GM23248 (cell line): ENCODE measurements at regions not wholly inside any gene's neighbourhood (a gene's known extent, or its start where the extent isn't known, plus 50 kb on each side); places are given as distances from the start of the nearest gene placed in this dataset.

Experiments used
- DNase-seq: peaks from one replicate; pipeline ENCODE4 v3.0.0-alpha.2; 2015
- H2AFZ ChIP-seq: fragments of 200-600 bp; sonication (generic); 2 replicates; pipeline ENCODE4 v1.6.1; 2016; ENCODE audit warnings: antibody characterized with exemption
- H3F3A ChIP-seq: fragments of 200-600 bp; sonication (generic); 2 replicates; pipeline ENCODE4 v1.6.1; 2016; ENCODE audit warnings: mild to moderate bottlenecking, antibody characterized with exemption, mixed run types; ENCODE audit not compliant: insufficient read depth
- H3K27ac ChIP-seq: fragments of 200-600 bp; sonication (generic); 2 replicates; pipeline ENCODE4 v1.5.1; 2016; ENCODE audit warnings: mild to moderate bottlenecking
- H3K27me3 ChIP-seq: fragments of 200-600 bp; sonication (generic); replicated peaks from 2 replicates; pipeline ENCODE4 v1.6.1; 2016; ENCODE audit warnings: mild to moderate bottlenecking; ENCODE audit not compliant: insufficient read depth
- H3K36me3 ChIP-seq: fragments of 200-600 bp; sonication (generic); 2 replicates; pipeline ENCODE4 v1.6.1; 2016; ENCODE audit warnings: low read depth, mild to moderate bottlenecking
- H3K4me1 ChIP-seq: fragments of 200-600 bp; sonication (generic); 2 replicates; pipeline ENCODE4 v1.6.1; 2016; ENCODE audit warnings: mild to moderate bottlenecking; ENCODE audit not compliant: insufficient read depth
- H3K4me2 ChIP-seq: fragments of 200-600 bp; sonication (generic); one replicate; pipeline ENCODE4 v1.6.1; 2016; ENCODE audit warnings: mild to moderate bottlenecking; ENCODE audit not compliant: unreplicated experiment
- H3K4me3 ChIP-seq: fragments of 200-600 bp; sonication (generic); 2 replicates; pipeline ENCODE4 v1.5.1; 2016; ENCODE audit warnings: mild to moderate bottlenecking
- H3K79me2 ChIP-seq: fragments of 200-600 bp; sonication (generic); 2 replicates; pipeline ENCODE4 v1.6.1; 2016; ENCODE audit warnings: mild to moderate bottlenecking; ENCODE audit not compliant: insufficient read depth
- H3K9ac ChIP-seq: fragments of 200-600 bp; sonication (generic); 2 replicates; pipeline ENCODE4 v1.6.1; 2016; ENCODE audit warnings: mild to moderate bottlenecking
- H3K9me2 ChIP-seq: fragments of 200-600 bp; sonication (generic); 2 replicates; pipeline ENCODE4 v1.6.1; 2016; ENCODE audit warnings: mixed run types, mild to moderate bottlenecking, moderate library complexity; ENCODE audit not compliant: insufficient read depth
- H3K9me3 ChIP-seq: fragments of 200-600 bp; sonication (generic); one replicate; pipeline ENCODE4 v1.6.1; 2017; ENCODE audit warnings: low read depth
- H4K20me1 ChIP-seq: fragments of 200-600 bp; sonication (generic); 2 replicates; pipeline ENCODE4 v1.6.0; 2016; ENCODE audit not compliant: insufficient read depth
- EZH2 ChIP-seq: fragments of 200-600 bp; sonication (generic); IDR thresholded peaks from 2 replicates; pipeline ENCODE4 v1.6.1; 2018; ENCODE audit warnings: antibody characterized with exemption, mild to moderate bottlenecking; ENCODE audit not compliant: insufficient read depth, poor library complexity, severe bottlenecking
- EZH2phosphoT487 ChIP-seq: fragments of 200-600 bp; sonication (generic); IDR thresholded peaks from 2 replicates; pipeline ENCODE4 v1.6.1; 2018; ENCODE audit warnings: antibody characterized with exemption, moderate library complexity, mild to moderate bottlenecking, low read depth; ENCODE audit not compliant: insufficient read depth
- WGBS, 2 experiments: methylation state at CpG; one replicate each; pipeline ENCODE4 v1.1.6; 2015 to 2017; ENCODE audit warnings: low lambda C conversion rate in 2 of 2, low coverage in 1 of 2; ENCODE audit errors: missing lambda C conversion rate in 2 of 2; 5-methylcytosine and 5-hydroxymethylcytosine counted together
- in situ Hi-C: fragments of 300-500 bp; cut with MboI; formaldehyde crosslinking; loops from 2 replicates; pipeline ENCODE4 v1.15.0; 2020

GRCh38 chr15:87322265-87322664 is 934.3 kb downstream of the NTRK3 start:
- in situ Hi-C loops: no loop called here
- TF ChIP-seq EZH2phosphoT487 (no peak), EZH2 (no peak)
- H3K9me3 ChIP-seq: no peaks in the 10 kb centered on the region
- H3K4me3 ChIP-seq: no peak overlapping the region
- H3K4me2 ChIP-seq: no peak overlapping the region
- no peak overlapping the region for H2AFZ ChIP-seq
- H3K79me2 ChIP-seq: no peaks in the 10 kb centered on the region
- WGBS, 2 experiments: 26 to 40% methylated on average over 1 of the region's 1 CpG
- no peaks in the 10 kb centered on the region for H4K20me1 ChIP-seq
- H3K27ac ChIP-seq: no peak overlapping the region
- H3F3A ChIP-seq: no peaks in the 10 kb centered on the region
- no peaks in the 10 kb centered on the region for H3K36me3 ChIP-seq
- DNase-seq: no peak
- H3K4me1 ChIP-seq: no peaks in the 10 kb centered on the region
- H3K27me3 ChIP-seq: no peaks in the 10 kb centered on the region
- H3K9me2 ChIP-seq: no peaks in the 10 kb centered on the region
- H3K9ac ChIP-seq: no peak overlapping the region

GRCh38 chr15:87317900-87318299 is 938.6 kb downstream of the NTRK3 start:
- in situ Hi-C loops: no loop called here
- TF ChIP-seq EZH2 (no peak), EZH2phosphoT487 (no peak)
- Histone ChIP-seq H3K9ac (no peak overlapping the region), H3K79me2 (no peaks in the 10 kb centered on the region), H3K4me1 (no peaks in the 10 kb centered on the region), H3K36me3 (no peaks in the 10 kb centered on the region), H3K27ac (no peak overlapping the region), H3K9me3 (no peaks in the 10 kb centered on the region), H4K20me1 (no peaks in the 10 kb centered on the region), H3K27me3 (no peaks in the 10 kb centered on the region), H2AFZ (no peak overlapping the region), H3K4me3 (no peak overlapping the region), H3F3A (no peaks in the 10 kb centered on the region), H3K9me2 (no peaks in the 10 kb centered on the region), H3K4me2 (no peak overlapping the region)
- no peak for DNase-seq
- 4 to 6% methylated on average over 3 of the region's 3 CpGs for WGBS, 2 experiments

- H2AFZ ChIP-seq: no peak overlapping the region
- DNase-seq: no peak
- H3K36me3 ChIP-seq: no peaks in the 10 kb centered on the region
- H3K27ac ChIP-seq: no peak overlapping the region
- no peak for TF ChIP-seq EZH2
- no peak for TF ChIP-seq EZH2phosphoT487
- H3K4me3 ChIP-seq: no peak overlapping the region
- H3K79me2 ChIP-seq: no peaks in the 10 kb centered on the region
- in situ Hi-C loops: no loop called here
- no peaks in the 10 kb centered on the region for H3F3A ChIP-seq
- no peaks in the 10 kb centered on the region for H3K9me3 ChIP-seq
- H3K9me2 ChIP-seq: no peaks in the 10 kb centered on the region
- H3K9ac ChIP-seq: no peak overlapping the region
- H3K4me1 ChIP-seq: no peaks in the 10 kb centered on the region
- no peaks in the 10 kb centered on the region for H4K20me1 ChIP-seq
- H3K27me3 ChIP-seq: no peaks in the 10 kb centered on the region
- WGBS, 2 experiments: 2 to 6% methylated on average over 3 of the region's 3 CpGs
- H3K4me2 ChIP-seq: no peak overlapping the region
These were observed 944.3 kb downstream of the NTRK3 start for GRCh38 chr15:87312221-87312620.

- Histone ChIP-seq H3K4me2 (no peak overlapping the region), H3K9me2 (no peaks in the 10 kb centered on the region), H3K36me3 (no peaks in the 10 kb centered on the region), H3K27me3 (no peaks in the 10 kb centered on the region), H4K20me1 (no peaks in the 10 kb centered on the region), H3K27ac (no peak overlapping the region), H3K9ac (no peak overlapping the region), H3F3A (no peaks in the 10 kb centered on the region), H3K79me2 (no peaks in the 10 kb centered on the region), H3K4me1 (no peaks in the 10 kb centered on the region), H3K4me3 (no peak overlapping the region), H3K9me3 (no peaks in the 10 kb centered on the region), H2AFZ (no peak overlapping the region)
- no peak for DNase-seq
- in situ Hi-C loops: no loop called here
- 0 to 2% methylated on average over 3 of the region's 3 CpGs for WGBS, 2 experiments
- TF ChIP-seq EZH2phosphoT487: no peak
- no peak for TF ChIP-seq EZH2
These were observed 956.4 kb downstream of the NTRK3 start for GRCh38 chr15:87300146-87300545.

GRCh38 chr15:87294854-87295253 is 961.7 kb downstream of the NTRK3 start:
- in situ Hi-C loops: no loop called here
- Histone ChIP-seq H3F3A (no peaks in the 10 kb centered on the region), H4K20me1 (no peaks in the 10 kb centered on the region), H3K9ac (no peak overlapping the region), H3K4me2 (no peak overlapping the region), H3K79me2 (no peaks in the 10 kb centered on the region), H3K36me3 (no peaks in the 10 kb centered on the region), H3K4me1 (no peaks in the 10 kb centered on the region), H2AFZ (no peak overlapping the region), H3K9me3 (no peaks in the 10 kb centered on the region), H3K27me3 (no peaks in the 10 kb centered on the region), H3K27ac (no peak overlapping the region), H3K4me3 (no peak overlapping the region), H3K9me2 (no peaks in the 10 kb centered on the region)
- DNase-seq: no peak
- TF ChIP-seq EZH2: no peak
- no peak for TF ChIP-seq EZH2phosphoT487
